ENCODE measurements at regions not wholly inside any gene's neighbourhood (a gene's known extent, or its start where the extent isn't known, plus 50 kb on each side); places are given as distances from the start of the nearest gene placed in this dataset.

- no peak for TF ChIP-seq POLR2A (IDR thresholded peaks at IDR 0.05; ENCODE audit: low read length)
- no peak for TF ChIP-seq GATA1 (IDR thresholded peaks at IDR 0.05; ENCODE audit: low read depth, low read length)
Observed at GRCh38 chr4:181670506-181670905, 572.7 kb upstream of the TENM3 start.

Data from erythroblast (primary cell).